SIG-M5 treated with dmso at 0.1 percent for 504 hours (cell line): ENCODE measurements at regions not wholly inside any gene's neighbourhood (a gene's known extent, or its start where the extent isn't known, plus 50 kb on each side); places are given as distances from the start of the nearest gene placed in this dataset.
"Not testable (repeated sequence)": the region's sequence is repeated elsewhere in the genome, so short reads cannot be mapped to it uniquely, and the experiment has no call there.

Experiments
- DNase-seq: peaks from one replicate; lab custom pipeline; 2025; ENCODE audit not compliant: unreplicated experiment; lab: John Stamatoyannopoulos, UW

GRCh38 chr14:53620317-53620716 is 336.3 kb downstream of the BMP4 start:
- DNase-seq: no peak

GRCh38 chr14:53619691-53620231 is 336.9 kb downstream of the BMP4 start:
- no peak for DNase-seq

- not testable (repeated sequence) for DNase-seq
These were observed 340.1 kb downstream of the BMP4 start for GRCh38 chr14:53616536-53616935.

- no peak for DNase-seq
These were observed 341.4 kb downstream of the BMP4 start for GRCh38 chr14:53615252-53615651.

- peak; percentile 49 for DNase-seq
These were observed 343.0 kb downstream of the BMP4 start for GRCh38 chr14:53613404-53614253.

- DNase-seq: no peak
These were observed 345.7 kb downstream of the BMP4 start for GRCh38 chr14:53610947-53611346.

GRCh38 chr14:53609009-53609408 is 347.6 kb downstream of the BMP4 start:
- no peak for DNase-seq

GRCh38 chr14:53608369-53608768 is 348.3 kb downstream of the BMP4 start:
- peak; percentile 11 for DNase-seq

- no peak for DNase-seq
These were observed 350.4 kb downstream of the BMP4 start for GRCh38 chr14:53606203-53606602.

GRCh38 chr14:53605562-53605961 is 351.1 kb downstream of the BMP4 start:
- no peak for DNase-seq

- DNase-seq: no peak
These were observed 352.6 kb downstream of the BMP4 start for GRCh38 chr14:53603994-53604393.

- DNase-seq: no peak
These were observed 355.2 kb downstream of the BMP4 start for GRCh38 chr14:53601409-53601808.

- DNase-seq: no peak
These were observed 357.2 kb downstream of the BMP4 start for GRCh38 chr14:53599221-53599945.

GRCh38 chr14:53596853-53597525 is 359.6 kb downstream of the BMP4 start:
- no peak for DNase-seq

- no peak for DNase-seq
These were observed 364.8 kb downstream of the BMP4 start for GRCh38 chr14:53591816-53592215.

GRCh38 chr14:53581504-53581903 is 375.1 kb downstream of the BMP4 start:
- no peak for DNase-seq

- no peak for DNase-seq
These were observed 384.8 kb downstream of the BMP4 start for GRCh38 chr14:53571641-53572328.

GRCh38 chr14:53570411-53571387 is 385.9 kb downstream of the BMP4 start:
- DNase-seq: no peak

GRCh38 chr14:53569446-53569845 is 387.2 kb downstream of the BMP4 start:
- DNase-seq: no peak
